GM12873 (cell line): ENCODE measurements at regions not wholly inside any gene's neighbourhood (a gene's known extent, or its start where the extent isn't known, plus 50 kb on each side); places are given as distances from the start of the nearest gene placed in this dataset.

ENCODE experiments used
- CTCF ChIP-seq: IDR thresholded peaks from 2 replicates; pipeline ENCODE4 v1.5.1; 2012; ENCODE audit warnings: low read depth, mild to moderate bottlenecking, moderate library complexity, low read length, control low read depth; ENCODE audit not compliant: insufficient read depth; ENCODE audit errors: missing control alignments

GRCh38 chr1:95620076-95620475 lies 386.1 kb downstream of the RWDD3 start:
- TF ChIP-seq CTCF: no peak

GRCh38 chr1:95622609-95623008 lies 388.6 kb downstream of the RWDD3 start:
- no peak for TF ChIP-seq CTCF

GRCh38 chr1:95625224-95625623 lies 391.2 kb downstream of the RWDD3 start:
- no peak for TF ChIP-seq CTCF

GRCh38 chr1:95627244-95627643 lies 393.2 kb downstream of the RWDD3 start:
- TF ChIP-seq CTCF: no peak

- TF ChIP-seq CTCF: no peak
Measured at GRCh38 chr1:95631695-95632094, 397.7 kb downstream of the RWDD3 start.

- TF ChIP-seq CTCF: no peak
Measured at GRCh38 chr1:95635811-95636210, 401.8 kb downstream of the RWDD3 start.

GRCh38 chr1:95636897-95637296 lies 402.9 kb downstream of the RWDD3 start:
- TF ChIP-seq CTCF: no peak
